Natural killer cell (primary cell): ENCODE measurements at regions not wholly inside any gene's neighbourhood (a gene's known extent, or its start where the extent isn't known, plus 50 kb on each side); places are given as distances from the start of the nearest gene placed in this dataset.

Experiments
- ATAC-seq, 3 donors: fragments of 150-1000 bp in 2 of 3; fragments of 200-7000 bp in 1 of 3; cut with Tn5 transposase; 1 replicate in 1 of 3; 2 replicates in 2 of 3; pipeline ENCODE4 v1.10.0; 2021; ENCODE audit warnings: mild to moderate bottlenecking in 2 of 3, moderate library complexity in 2 of 3
- DNase-seq, 2 donors: peaks; one replicate each; pipeline versions ENCODE4 v3.0.0 to v3.0.0-alpha.2; 2013 to 2021; ENCODE audit warnings: mixed read lengths in 1 of 2
- H3K27ac ChIP-seq: one replicate; pipeline ENCODE4 v1.5.1; 2013; ENCODE audit warnings: mild to moderate bottlenecking, low read length
- H3K27me3 ChIP-seq: one replicate; pipeline ENCODE4 v1.6.1; 2013; ENCODE audit warnings: low read length; ENCODE audit not compliant: control insufficient read depth, insufficient read depth
- H3K36me3 ChIP-seq: one replicate; pipeline ENCODE4 v1.6.1; 2013; ENCODE audit warnings: low read length; ENCODE audit not compliant: control insufficient read depth, insufficient read depth
- H3K4me1 ChIP-seq: one replicate; pipeline ENCODE4 v1.6.1; 2013; ENCODE audit warnings: low read length; ENCODE audit not compliant: control insufficient read depth, insufficient read depth
- H3K4me3 ChIP-seq: one replicate; pipeline ENCODE4 v1.5.1; 2013; ENCODE audit warnings: low read length
- H3K9me3 ChIP-seq: one replicate; pipeline ENCODE4 v1.6.1; 2013; ENCODE audit warnings: low read length; ENCODE audit not compliant: control insufficient read depth, insufficient read depth
- H3K27ac Mint-ChIP-seq, 2 donors: one replicate each; pipeline ENCODE4 v1.8.0; 2022; ENCODE audit warnings: mild to moderate bottlenecking in 2 of 2, mixed read lengths in 2 of 2, moderate library complexity in 1 of 2
- H3K27me3 Mint-ChIP-seq, 2 donors: one replicate each; pipeline ENCODE4 v1.8.0; 2022; ENCODE audit warnings: low read depth in 2 of 2, mixed read lengths in 2 of 2
- H3K36me3 Mint-ChIP-seq: one replicate; pipeline ENCODE4 v1.8.0; 2022; ENCODE audit warnings: mixed read lengths
- H3K4me1 Mint-ChIP-seq, 2 donors: one replicate each; pipeline ENCODE4 v1.8.0; 2022; ENCODE audit warnings: mixed read lengths in 2 of 2
- H3K4me3 Mint-ChIP-seq: one replicate; pipeline ENCODE4 v1.8.0; 2022; ENCODE audit warnings: mild to moderate bottlenecking, moderate library complexity, mixed read lengths
- H3K9me3 Mint-ChIP-seq, 2 donors: one replicate each; pipeline ENCODE4 v1.8.0; 2022; ENCODE audit warnings: mixed read lengths in 2 of 2
- WGBS: methylation state at CpG from one replicate; pipeline ENCODE4 v1.1.7; 2013; ENCODE audit warnings: missing lambda C conversion rate; ENCODE audit not compliant: insufficient coverage; 5-methylcytosine and 5-hydroxymethylcytosine counted together
- intact Hi-C: fragments of 100-400 bp; cut with micrococcal nuclease; formaldehyde crosslinking; loops from one replicate; pipeline ENCODE4 v1.14.2; 2022
- TF ChIP-seq, protein P1 (sequence below): fragments of 200-600 bp; IDR thresholded peaks from one replicate; pipeline ENCODE4 v1.8.0; 2022; ENCODE audit warnings: antibody characterized with exemption

DNA sequence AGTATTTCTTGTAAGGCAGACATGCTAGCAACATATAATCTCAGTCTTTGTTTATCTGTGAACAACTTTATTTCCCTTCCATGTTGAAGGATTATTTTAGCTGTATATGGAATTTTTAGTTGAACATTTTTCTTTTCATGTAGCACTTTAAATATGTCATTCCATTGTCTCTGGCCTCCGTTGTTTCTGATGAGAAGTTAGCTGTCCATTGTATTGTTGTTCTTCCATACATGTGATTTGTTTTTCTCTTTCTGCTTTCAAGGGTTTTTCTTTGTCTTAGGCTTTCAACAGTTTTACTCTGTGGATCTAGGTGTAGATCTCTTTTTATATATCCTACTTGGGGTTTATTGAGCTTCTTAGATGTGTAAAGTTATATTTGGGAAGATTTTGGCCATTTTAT lies 66.3 kb upstream of the COMTD1 start:
- Mint-ChIP-seq H3K27me3 (peaks cover 10 to 16% of the 10 kb centered on the region in 2 donors), H3K27ac (no peak overlapping the region), H3K36me3 (peaks cover 4% of the 10 kb centered on the region), H3K9me3 (no peaks in the 10 kb centered on the region), H3K4me3 (no peak overlapping the region), H3K4me1 (no peaks in the 10 kb centered on the region)
- no peak overlapping the region for H3K4me3 ChIP-seq
- intact Hi-C loops: no loop called here
- H3K27ac ChIP-seq: no peak overlapping the region
- H3K27me3 ChIP-seq: no peaks in the 10 kb centered on the region
- DNase-seq (no peak), ATAC-seq (no peak)
- no peaks in the 10 kb centered on the region for H3K9me3 ChIP-seq
- H3K4me1 ChIP-seq: no peaks in the 10 kb centered on the region
- H3K36me3 ChIP-seq: no peaks in the 10 kb centered on the region
- 100% methylated on average over 1 of the region's 1 CpG for WGBS
- TF ChIP-seq, protein P1, sequence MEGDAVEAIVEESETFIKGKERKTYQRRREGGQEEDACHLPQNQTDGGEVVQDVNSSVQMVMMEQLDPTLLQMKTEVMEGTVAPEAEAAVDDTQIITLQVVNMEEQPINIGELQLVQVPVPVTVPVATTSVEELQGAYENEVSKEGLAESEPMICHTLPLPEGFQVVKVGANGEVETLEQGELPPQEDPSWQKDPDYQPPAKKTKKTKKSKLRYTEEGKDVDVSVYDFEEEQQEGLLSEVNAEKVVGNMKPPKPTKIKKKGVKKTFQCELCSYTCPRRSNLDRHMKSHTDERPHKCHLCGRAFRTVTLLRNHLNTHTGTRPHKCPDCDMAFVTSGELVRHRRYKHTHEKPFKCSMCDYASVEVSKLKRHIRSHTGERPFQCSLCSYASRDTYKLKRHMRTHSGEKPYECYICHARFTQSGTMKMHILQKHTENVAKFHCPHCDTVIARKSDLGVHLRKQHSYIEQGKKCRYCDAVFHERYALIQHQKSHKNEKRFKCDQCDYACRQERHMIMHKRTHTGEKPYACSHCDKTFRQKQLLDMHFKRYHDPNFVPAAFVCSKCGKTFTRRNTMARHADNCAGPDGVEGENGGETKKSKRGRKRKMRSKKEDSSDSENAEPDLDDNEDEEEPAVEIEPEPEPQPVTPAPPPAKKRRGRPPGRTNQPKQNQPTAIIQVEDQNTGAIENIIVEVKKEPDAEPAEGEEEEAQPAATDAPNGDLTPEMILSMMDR: no peak

DNA sequence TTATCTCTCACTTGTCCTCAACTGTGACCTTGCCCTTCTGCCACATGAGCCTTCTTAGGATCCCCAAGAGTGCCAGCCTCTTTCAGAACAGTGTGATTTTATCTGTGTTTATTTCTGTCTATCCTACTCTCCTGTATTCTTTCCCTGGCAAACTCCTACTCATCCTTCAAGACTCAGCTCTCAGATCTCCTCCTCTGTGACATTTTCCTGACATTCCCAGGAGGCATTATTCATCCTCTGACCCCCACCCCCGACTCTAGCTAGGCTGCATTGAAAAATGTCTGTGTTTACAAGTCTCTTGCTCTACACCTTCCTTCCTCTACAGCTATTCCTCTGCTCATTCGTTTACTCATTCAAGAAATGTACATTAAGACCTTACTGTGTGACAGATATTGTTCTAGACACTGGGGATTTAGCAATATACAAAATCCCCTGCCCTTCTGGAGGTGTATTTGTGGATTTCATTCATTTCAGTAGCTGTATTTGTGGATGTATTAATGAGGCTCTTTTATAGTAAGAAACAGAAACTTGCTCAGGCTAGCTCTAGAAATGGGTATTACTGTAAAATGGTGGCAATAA lies 61.4 kb upstream of the COMTD1 start:
- Histone ChIP-seq H3K4me3 (no peak overlapping the region), H3K4me1 (peaks cover 13% of the 10 kb centered on the region), H3K9me3 (no peaks in the 10 kb centered on the region), H3K27me3 (peaks cover 4% of the 10 kb centered on the region), H3K36me3 (no peaks in the 10 kb centered on the region), H3K27ac (no peak overlapping the region)
- Mint-ChIP-seq H3K27ac (no peak overlapping the region), H3K4me1 (peaks cover 0 to 6% of the 10 kb centered on the region in 2 donors), H3K4me3 (no peak overlapping the region), H3K36me3 (no peaks in the 10 kb centered on the region), H3K9me3 (no peaks in the 10 kb centered on the region), H3K27me3 (peaks cover 0 to 7% of the 10 kb centered on the region in 2 donors)
- ATAC-seq (no peak), DNase-seq (no peak)
- 55% methylated on average over 1 of the region's 2 CpGs for WGBS
- intact Hi-C loops: no loop called here
- TF ChIP-seq, protein P1: no peak

DNA sequence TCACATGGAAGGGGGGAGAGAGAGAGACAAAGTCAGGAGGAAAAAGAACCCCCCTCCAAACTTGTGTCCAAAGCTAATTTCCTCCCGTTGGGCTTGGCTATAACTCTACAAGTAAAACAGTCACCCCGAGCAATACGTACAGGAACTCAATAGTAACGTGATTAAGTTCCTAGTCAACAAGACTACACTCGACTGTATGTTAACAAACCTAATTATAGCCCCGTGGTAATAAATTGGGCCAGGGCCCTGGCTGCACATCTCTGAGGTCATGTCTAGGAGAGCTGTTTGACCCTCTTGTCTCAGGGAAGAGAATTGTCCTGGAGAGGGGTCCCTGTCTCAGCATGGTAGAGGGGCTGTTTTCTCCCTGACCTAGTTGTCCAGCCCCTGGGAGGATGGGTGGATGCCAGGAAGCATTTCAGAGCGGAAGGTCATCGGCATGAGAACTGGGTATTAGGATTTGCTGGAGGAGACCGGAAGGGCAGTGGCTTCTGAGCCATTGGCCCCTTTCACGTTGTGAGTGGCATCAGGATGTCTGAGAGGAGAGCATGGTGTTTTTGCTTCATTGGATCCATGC lies 60.2 kb upstream of the COMTD1 start:
- no peaks in the 10 kb centered on the region for H3K36me3 Mint-ChIP-seq

More for the DNA sequence above, 60.2 kb upstream of the COMTD1 start:
- intact Hi-C loops: no loop called here
- WGBS: 64% methylated on average over 10 of the region's 10 CpGs
- peaks cover 13% of the 10 kb centered on the region for H3K4me1 ChIP-seq
- Mint-ChIP-seq H3K9me3 (no peaks in the 10 kb centered on the region), H3K27ac (no peak overlapping the region), H3K4me3 (no peak overlapping the region), H3K4me1 (peaks cover 0 to 6% of the 10 kb centered on the region in 2 donors), H3K27me3 (peaks cover 0 to 5% of the 10 kb centered on the region in 2 donors)
- no peak for DNase-seq
- TF ChIP-seq, protein P1: no peak
- no peak overlapping the region for H3K4me3 ChIP-seq
- no peak overlapping the region for H3K27ac ChIP-seq
- ATAC-seq: no peak
- no peaks in the 10 kb centered on the region for H3K9me3 ChIP-seq
- no peaks in the 10 kb centered on the region for H3K36me3 ChIP-seq
- peaks cover 4% of the 10 kb centered on the region for H3K27me3 ChIP-seq
